Naive B cell (primary cell): ENCODE measurements at regions not wholly inside any gene's neighbourhood (a gene's known extent, or its start where the extent isn't known, plus 50 kb on each side); places are given as distances from the start of the nearest gene placed in this dataset.

Experiments used
- ATAC-seq, 2 donors: fragments of 150-1000 bp; cut with Tn5 transposase; 2 replicates each; pipeline ENCODE4 v1.10.0; 2021; ENCODE audit warnings: low read depth in 2 of 2, mild to moderate bottlenecking in 2 of 2, moderate library complexity in 2 of 2
- DNase-seq: peaks from one replicate; pipeline ENCODE4 v3.0.0; 2022
- H3K27ac Mint-ChIP-seq, 6 donors: one replicate each; pipeline ENCODE4 v1.8.0; 2020 to 2022; ENCODE audit warnings: mild to moderate bottlenecking in 6 of 6, mixed read lengths in 6 of 6, moderate library complexity in 5 of 6, inconsistent platforms in 2 of 6
- H3K27me3 Mint-ChIP-seq, 3 donors: one replicate each; pipeline ENCODE4 v1.8.0; 2021 to 2022; ENCODE audit warnings: mixed read lengths in 3 of 3, mild to moderate bottlenecking in 1 of 3
- H3K36me3 Mint-ChIP-seq, 2 donors: one replicate each; pipeline ENCODE4 v1.8.0; 2020 to 2022; ENCODE audit warnings: mixed read lengths in 2 of 2, inconsistent platforms in 1 of 2, mild to moderate bottlenecking in 1 of 2
- H3K4me1 Mint-ChIP-seq, 3 donors: one replicate each; pipeline ENCODE4 v1.8.0; 2020 to 2022; ENCODE audit warnings: mixed read lengths in 3 of 3, inconsistent platforms in 1 of 3, mild to moderate bottlenecking in 1 of 3, moderate library complexity in 1 of 3
- H3K4me3 Mint-ChIP-seq, 8 donors: one replicate each; pipeline ENCODE4 v1.8.0; 2020 to 2022; ENCODE audit warnings: mild to moderate bottlenecking in 8 of 8, mixed read lengths in 8 of 8, moderate library complexity in 8 of 8, inconsistent platforms in 2 of 8
- H3K9me3 Mint-ChIP-seq, 7 donors: one replicate each; pipeline ENCODE4 v1.8.0; 2020 to 2022; ENCODE audit warnings: mixed read lengths in 7 of 7, mild to moderate bottlenecking in 5 of 7, inconsistent platforms in 2 of 7, moderate library complexity in 1 of 7

- Mint-ChIP-seq H3K9me3 (peaks cover 0 to 2% (median 0%) of the 10 kb centered on the region in 7 donors), H3K27me3 (no peaks in the 10 kb centered on the region), H3K27ac (no peak overlapping the region), H3K4me1 (no peaks in the 10 kb centered on the region), H3K36me3 (no peaks in the 10 kb centered on the region), H3K4me3 (no peak overlapping the region)
- DNase-seq (no peak), ATAC-seq (no peak)
Measured at GRCh38 chr2:185306119-185306518, 432.5 kb upstream of the FSIP2 start.

- Mint-ChIP-seq H3K27ac (no peak overlapping the region), H3K36me3 (no peaks in the 10 kb centered on the region), H3K9me3 (peaks cover 0 to 4% (median 0%) of the 10 kb centered on the region in 7 donors), H3K4me1 (no peaks in the 10 kb centered on the region), H3K27me3 (no peaks in the 10 kb centered on the region), H3K4me3 (no peak overlapping the region)
- no peak for ATAC-seq
- no peak for DNase-seq
Measured at GRCh38 chr2:185316383-185316782, 422.2 kb upstream of the FSIP2 start.

- Mint-ChIP-seq H3K4me1 (no peaks in the 10 kb centered on the region), H3K36me3 (no peaks in the 10 kb centered on the region), H3K4me3 (no peak overlapping the region), H3K27me3 (no peaks in the 10 kb centered on the region), H3K9me3 (peaks cover 0 to 4% (median 0%) of the 10 kb centered on the region in 7 donors), H3K27ac (no peak overlapping the region)
- no peak for DNase-seq
- no peak for ATAC-seq
Measured at GRCh38 chr2:185318271-185318724, 420.3 kb upstream of the FSIP2 start.

- Mint-ChIP-seq H3K9me3 (peaks cover 0 to 13% (median 5%) of the 10 kb centered on the region in 7 donors), H3K27ac (no peak overlapping the region), H3K4me1 (no peaks in the 10 kb centered on the region), H3K4me3 (no peak overlapping the region), H3K27me3 (no peaks in the 10 kb centered on the region), H3K36me3 (peaks cover 0 to 6% of the 10 kb centered on the region in 2 donors)
- DNase-seq, result no peak
- ATAC-seq, result no peak
Measured at GRCh38 chr2:185335879-185336278, 402.7 kb upstream of the FSIP2 start.

GRCh38 chr2:185337033-185337432 is 401.6 kb upstream of the FSIP2 start:
- H3K27ac Mint-ChIP-seq, result no peak overlapping the region
- ATAC-seq (no peak), DNase-seq (no peak)
- peaks cover 0 to 6% of the 10 kb centered on the region in 2 donors for H3K36me3 Mint-ChIP-seq
- no peak overlapping the region for H3K4me3 Mint-ChIP-seq
- peaks cover 0 to 14% (median 5%) of the 10 kb centered on the region in 7 donors for H3K9me3 Mint-ChIP-seq
- H3K4me1 Mint-ChIP-seq, result no peaks in the 10 kb centered on the region
- no peaks in the 10 kb centered on the region for H3K27me3 Mint-ChIP-seq

GRCh38 chr2:185338104-185338503 is 400.5 kb upstream of the FSIP2 start:
- Mint-ChIP-seq H3K4me1 (no peaks in the 10 kb centered on the region), H3K4me3 (no peak overlapping the region), H3K36me3 (peaks cover 0 to 6% of the 10 kb centered on the region in 2 donors), H3K9me3 (peaks cover 0 to 14% (median 5%) of the 10 kb centered on the region in 7 donors), H3K27ac (no peak overlapping the region), H3K27me3 (no peaks in the 10 kb centered on the region)
- ATAC-seq (no peak), DNase-seq (no peak)

GRCh38 chr2:185347445-185347844 is 391.2 kb upstream of the FSIP2 start:
- DNase-seq (no peak), ATAC-seq (no peak)
- Mint-ChIP-seq H3K36me3 (no peaks in the 10 kb centered on the region), H3K27ac (no peak overlapping the region), H3K4me3 (no peak overlapping the region), H3K9me3 (peaks cover 0 to 6% (median 2%) of the 10 kb centered on the region in 7 donors), H3K4me1 (no peaks in the 10 kb centered on the region), H3K27me3 (no peaks in the 10 kb centered on the region)

- Mint-ChIP-seq H3K36me3 (no peaks in the 10 kb centered on the region), H3K27ac (no peak overlapping the region), H3K4me1 (no peaks in the 10 kb centered on the region), H3K27me3 (no peaks in the 10 kb centered on the region), H3K9me3 (peaks cover 0 to 7% (median 1%) of the 10 kb centered on the region in 7 donors), H3K4me3 (no peak overlapping the region)
- no peak for ATAC-seq
- DNase-seq, result no peak
Measured at GRCh38 chr2:185360776-185361175, 377.8 kb upstream of the FSIP2 start.

- no peak overlapping the region for H3K27ac Mint-ChIP-seq
- H3K4me3 Mint-ChIP-seq, result no peak overlapping the region
- ATAC-seq (no peak), DNase-seq (no peak)
- H3K27me3 Mint-ChIP-seq, result no peaks in the 10 kb centered on the region
- H3K4me1 Mint-ChIP-seq, result no peaks in the 10 kb centered on the region
- H3K9me3 Mint-ChIP-seq, result peaks cover 0 to 2% (median 0%) of the 10 kb centered on the region in 7 donors
- no peaks in the 10 kb centered on the region for H3K36me3 Mint-ChIP-seq
Measured at GRCh38 chr2:185372188-185372587, 366.4 kb upstream of the FSIP2 start.

- no peak for ATAC-seq
- Mint-ChIP-seq H3K27ac (no peak overlapping the region), H3K4me1 (no peaks in the 10 kb centered on the region), H3K36me3 (no peaks in the 10 kb centered on the region), H3K9me3 (peaks cover 0 to 4% (median 3%) of the 10 kb centered on the region in 7 donors), H3K27me3 (no peaks in the 10 kb centered on the region), H3K4me3 (no peak overlapping the region)
- DNase-seq, result no peak
Measured at GRCh38 chr2:185373229-185373628, 365.4 kb upstream of the FSIP2 start.

GRCh38 chr2:185374878-185375277 is 363.7 kb upstream of the FSIP2 start:
- DNase-seq (no peak), ATAC-seq (no peak)
- H3K4me3 Mint-ChIP-seq, result no peak overlapping the region
- peaks cover 0 to 9% (median 2%) of the 10 kb centered on the region in 7 donors for H3K9me3 Mint-ChIP-seq
- no peaks in the 10 kb centered on the region for H3K36me3 Mint-ChIP-seq
- H3K4me1 Mint-ChIP-seq, result no peaks in the 10 kb centered on the region
- H3K27me3 Mint-ChIP-seq, result no peaks in the 10 kb centered on the region
- no peak overlapping the region for H3K27ac Mint-ChIP-seq

GRCh38 chr2:185375731-185376130 is 362.9 kb upstream of the FSIP2 start:
- no peaks in the 10 kb centered on the region for H3K4me1 Mint-ChIP-seq
- no peak for ATAC-seq
- no peak overlapping the region for H3K4me3 Mint-ChIP-seq
- no peaks in the 10 kb centered on the region for H3K36me3 Mint-ChIP-seq
- DNase-seq, result no peak
- H3K27me3 Mint-ChIP-seq, result no peaks in the 10 kb centered on the region
- H3K27ac Mint-ChIP-seq, result no peak overlapping the region
- H3K9me3 Mint-ChIP-seq, result peaks cover 0 to 9% (median 2%) of the 10 kb centered on the region in 7 donors

GRCh38 chr2:185381631-185382030 is 357.0 kb upstream of the FSIP2 start:
- H3K27me3 Mint-ChIP-seq, result no peaks in the 10 kb centered on the region
- H3K27ac Mint-ChIP-seq, result no peak overlapping the region
- H3K36me3 Mint-ChIP-seq, result no peaks in the 10 kb centered on the region
- H3K4me1 Mint-ChIP-seq, result no peaks in the 10 kb centered on the region
- no peak for DNase-seq
- no peak for ATAC-seq
- no peak overlapping the region for H3K4me3 Mint-ChIP-seq
- peaks cover 0 to 9% (median 2%) of the 10 kb centered on the region in 7 donors for H3K9me3 Mint-ChIP-seq

- Mint-ChIP-seq H3K36me3 (no peaks in the 10 kb centered on the region), H3K27me3 (no peaks in the 10 kb centered on the region), H3K4me3 (no peak overlapping the region), H3K27ac (no peak overlapping the region), H3K9me3 (peaks cover 0 to 1% (median 0%) of the 10 kb centered on the region in 7 donors), H3K4me1 (no peaks in the 10 kb centered on the region)
- ATAC-seq (no peak), DNase-seq (no peak)
Measured at GRCh38 chr2:185384822-185385560, 353.6 kb upstream of the FSIP2 start.
